ENCODE measurements at regions not wholly inside any gene's neighbourhood (a gene's known extent, or its start where the extent isn't known, plus 50 kb on each side); places are given as distances from the start of the nearest gene placed in this dataset.

GRCh38 chr13:23987331-23987894 lies 90.1 kb upstream of the C1QTNF9B start:
- no peaks in the 10 kb centered on the region for H3K27me3 ChIP-seq (replicated peaks; ENCODE audit: insufficient read depth, low read length)
- H2AFZ ChIP-seq (ENCODE audit: low read length), result no peak overlapping the region
- no peak for TF ChIP-seq EZH2 (optimal IDR thresholded peaks at IDR 0.05; ENCODE audit: low read depth, low read length)
- no peak for TF ChIP-seq EZH2phosphoT487 (IDR thresholded peaks at IDR 0.05; ENCODE audit: low read length)
- no peak for TF ChIP-seq CTCF (IDR thresholded peaks at IDR 0.05; ENCODE audit: low read length)
- DNase-seq, result no peak
- H3K9me3 ChIP-seq (replicated peaks; ENCODE audit: insufficient read depth, low read length), result no peaks in the 10 kb centered on the region
- no peaks in the 10 kb centered on the region for H3F3A ChIP-seq (ENCODE audit: insufficient read depth, low read length)
- no peaks in the 10 kb centered on the region for H3K79me2 ChIP-seq (ENCODE audit: low read length)
- no peaks in the 10 kb centered on the region for H4K20me1 ChIP-seq (ENCODE audit: insufficient read depth, low read length)
- no peaks in the 10 kb centered on the region for H3K4me1 ChIP-seq (ENCODE audit: low read length)
- H3K9ac ChIP-seq (ENCODE audit: low read length), result no peak overlapping the region
- no peaks in the 10 kb centered on the region for H3K36me3 ChIP-seq (replicated peaks; ENCODE audit: insufficient read depth, low read length)
- H3K4me3 ChIP-seq (ENCODE audit: low read length), result no peak overlapping the region
- no peak overlapping the region for H3K4me2 ChIP-seq (ENCODE audit: low read depth, low read length)
- no peak overlapping the region for H3K27ac ChIP-seq (ENCODE audit: low read length)
- H3K9me2 ChIP-seq (replicated peaks; ENCODE audit: insufficient read depth, low read length), result no peaks in the 10 kb centered on the region

GRCh38 chr13:23988546-23989122 lies 91.3 kb upstream of the C1QTNF9B start:
- Histone ChIP-seq H3F3A (ENCODE audit: insufficient read depth, low read length) (no peaks in the 10 kb centered on the region), H3K36me3 (replicated peaks; ENCODE audit: insufficient read depth, low read length) (no peaks in the 10 kb centered on the region), H3K27ac (ENCODE audit: low read length) (no peak overlapping the region), H3K9me3 (replicated peaks; ENCODE audit: insufficient read depth, low read length) (no peaks in the 10 kb centered on the region), H3K79me2 (ENCODE audit: low read length) (no peaks in the 10 kb centered on the region), H3K27me3 (replicated peaks; ENCODE audit: insufficient read depth, low read length) (no peaks in the 10 kb centered on the region), H3K4me1 (ENCODE audit: low read length) (no peaks in the 10 kb centered on the region), H3K9me2 (replicated peaks; ENCODE audit: insufficient read depth, low read length) (no peaks in the 10 kb centered on the region), H2AFZ (ENCODE audit: low read length) (no peak overlapping the region), H3K4me2 (ENCODE audit: low read depth, low read length) (no peak overlapping the region), H4K20me1 (ENCODE audit: insufficient read depth, low read length) (no peaks in the 10 kb centered on the region), H3K4me3 (ENCODE audit: low read length) (no peak overlapping the region), H3K9ac (ENCODE audit: low read length) (no peak overlapping the region)
- DNase-seq, result no peak
- TF ChIP-seq EZH2 (optimal IDR thresholded peaks at IDR 0.05; ENCODE audit: low read depth, low read length) (no peak), CTCF (IDR thresholded peaks at IDR 0.05; ENCODE audit: low read length) (no peak), EZH2phosphoT487 (IDR thresholded peaks at IDR 0.05; ENCODE audit: low read length) (no peak)

GRCh38 chr13:23990455-23990854 lies 93.2 kb upstream of the C1QTNF9B start:
- Histone ChIP-seq H3K4me2 (ENCODE audit: low read depth, low read length) (no peak overlapping the region), H3F3A (ENCODE audit: insufficient read depth, low read length) (no peaks in the 10 kb centered on the region), H3K9me3 (replicated peaks; ENCODE audit: insufficient read depth, low read length) (no peaks in the 10 kb centered on the region), H3K27ac (ENCODE audit: low read length) (no peak overlapping the region), H3K4me1 (ENCODE audit: low read length) (no peaks in the 10 kb centered on the region), H4K20me1 (ENCODE audit: insufficient read depth, low read length) (no peaks in the 10 kb centered on the region), H3K36me3 (replicated peaks; ENCODE audit: insufficient read depth, low read length) (no peaks in the 10 kb centered on the region), H2AFZ (ENCODE audit: low read length) (no peak overlapping the region), H3K9ac (ENCODE audit: low read length) (no peak overlapping the region), H3K79me2 (ENCODE audit: low read length) (no peaks in the 10 kb centered on the region), H3K9me2 (replicated peaks; ENCODE audit: insufficient read depth, low read length) (no peaks in the 10 kb centered on the region), H3K27me3 (replicated peaks; ENCODE audit: insufficient read depth, low read length) (no peaks in the 10 kb centered on the region), H3K4me3 (ENCODE audit: low read length) (no peak overlapping the region)
- DNase-seq, result no peak
- no peak for TF ChIP-seq EZH2phosphoT487 (IDR thresholded peaks at IDR 0.05; ENCODE audit: low read length)
- TF ChIP-seq CTCF (IDR thresholded peaks at IDR 0.05; ENCODE audit: low read length), result no peak
- no peak for TF ChIP-seq EZH2 (optimal IDR thresholded peaks at IDR 0.05; ENCODE audit: low read depth, low read length)

All from MM.1S (cell line).